Astrocyte (in vitro differentiated cells and primary cell): ENCODE measurements at regions not wholly inside any gene's neighbourhood (a gene's known extent, or its start where the extent isn't known, plus 50 kb on each side); places are given as distances from the start of the nearest gene placed in this dataset.

ENCODE experiments used
- EZH2 ChIP-seq: IDR thresholded peaks from 2 replicates; pipeline ENCODE4 v1.6.1; 2012; ENCODE audit warnings: mild to moderate bottlenecking, low read length, inconsistent platforms; ENCODE audit not compliant: insufficient read depth
- TF ChIP-seq, protein P1 (sequence below): IDR thresholded peaks from 2 replicates; pipeline ENCODE4 v1.5.1; 2011; ENCODE audit warnings: low read depth, mild to moderate bottlenecking, inconsistent platforms, low read length, moderate library complexity; ENCODE audit not compliant: insufficient read depth

DNA sequence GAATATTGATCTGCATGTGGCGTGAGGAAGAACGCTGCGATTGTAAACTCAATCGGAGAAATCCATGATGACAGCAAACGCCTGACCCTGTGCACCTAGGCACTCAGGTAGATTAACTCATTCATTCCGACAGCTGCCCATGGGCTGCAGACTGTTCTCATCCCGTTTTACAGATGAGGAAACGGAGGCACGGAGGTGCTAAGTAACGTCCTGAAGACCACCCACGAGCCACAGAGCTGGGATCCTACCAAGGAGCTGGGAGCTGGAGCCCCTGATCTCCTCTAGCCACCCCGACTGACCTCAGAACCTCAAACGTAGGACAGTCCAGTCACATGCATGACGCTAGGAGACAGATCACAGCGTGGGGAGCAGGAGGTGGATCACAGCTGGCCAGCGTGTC is 1092.7 kb downstream of the BRD1 start:
- TF ChIP-seq, protein P1, sequence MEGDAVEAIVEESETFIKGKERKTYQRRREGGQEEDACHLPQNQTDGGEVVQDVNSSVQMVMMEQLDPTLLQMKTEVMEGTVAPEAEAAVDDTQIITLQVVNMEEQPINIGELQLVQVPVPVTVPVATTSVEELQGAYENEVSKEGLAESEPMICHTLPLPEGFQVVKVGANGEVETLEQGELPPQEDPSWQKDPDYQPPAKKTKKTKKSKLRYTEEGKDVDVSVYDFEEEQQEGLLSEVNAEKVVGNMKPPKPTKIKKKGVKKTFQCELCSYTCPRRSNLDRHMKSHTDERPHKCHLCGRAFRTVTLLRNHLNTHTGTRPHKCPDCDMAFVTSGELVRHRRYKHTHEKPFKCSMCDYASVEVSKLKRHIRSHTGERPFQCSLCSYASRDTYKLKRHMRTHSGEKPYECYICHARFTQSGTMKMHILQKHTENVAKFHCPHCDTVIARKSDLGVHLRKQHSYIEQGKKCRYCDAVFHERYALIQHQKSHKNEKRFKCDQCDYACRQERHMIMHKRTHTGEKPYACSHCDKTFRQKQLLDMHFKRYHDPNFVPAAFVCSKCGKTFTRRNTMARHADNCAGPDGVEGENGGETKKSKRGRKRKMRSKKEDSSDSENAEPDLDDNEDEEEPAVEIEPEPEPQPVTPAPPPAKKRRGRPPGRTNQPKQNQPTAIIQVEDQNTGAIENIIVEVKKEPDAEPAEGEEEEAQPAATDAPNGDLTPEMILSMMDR = no peak
- TF ChIP-seq EZH2 = no peak
